SIG-M5 treated with dmso at 0.1 percent for 504 hours (cell line): ENCODE measurements at regions not wholly inside any gene's neighbourhood (a gene's known extent, or its start where the extent isn't known, plus 50 kb on each side); places are given as distances from the start of the nearest gene placed in this dataset.
"Not testable (repeated sequence)": the region's sequence is repeated elsewhere in the genome, so short reads cannot be mapped to it uniquely, and the experiment has no call there.

Experiments
- DNase-seq: peaks from one replicate; lab custom pipeline; 2025; ENCODE audit not compliant: unreplicated experiment; lab: John Stamatoyannopoulos, UW

DNA sequence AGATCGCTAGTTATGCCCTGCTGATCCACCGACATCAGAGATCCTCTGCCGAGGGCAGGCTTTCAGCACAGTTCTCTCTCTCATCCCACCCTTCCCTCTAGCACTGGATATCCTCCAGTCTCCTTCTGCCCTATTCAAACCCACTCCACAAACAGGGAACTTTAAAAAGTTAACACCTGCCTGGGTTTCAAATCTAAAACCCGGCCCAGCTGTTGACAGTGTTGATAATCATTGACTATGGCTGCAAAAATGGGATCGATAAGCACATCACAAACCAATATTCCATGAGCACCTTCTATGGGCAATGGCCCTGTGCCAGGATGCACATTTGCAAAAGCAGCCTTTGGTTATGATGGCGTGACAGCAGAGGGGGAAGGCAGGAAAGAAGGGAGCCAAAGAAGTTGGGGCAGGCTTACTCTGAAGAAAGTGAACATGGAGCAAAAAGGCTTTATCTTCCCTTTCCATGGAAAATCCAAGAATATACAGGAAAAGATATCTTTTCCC is 482.3 kb upstream of the KLHL29 start:
- no peak for DNase-seq

DNA sequence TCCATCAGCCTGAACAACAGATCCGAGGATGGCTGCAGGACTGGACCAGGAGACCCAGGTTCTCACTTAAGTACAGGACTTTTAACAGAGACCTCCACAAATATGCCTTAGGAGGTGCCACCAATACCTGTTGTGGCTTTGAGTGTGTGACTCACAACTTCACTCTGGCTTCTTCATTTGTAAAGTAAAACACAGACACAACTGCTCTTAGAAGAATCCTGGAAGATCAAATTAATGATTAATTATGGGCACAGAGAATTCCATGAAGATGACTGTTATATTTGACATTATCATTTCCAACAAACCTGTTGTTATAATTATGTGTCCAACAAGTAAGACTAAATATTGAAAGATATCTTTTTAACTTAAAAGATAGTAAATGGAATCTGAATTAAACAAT is 481.4 kb upstream of the KLHL29 start:
- no peak for DNase-seq

DNA sequence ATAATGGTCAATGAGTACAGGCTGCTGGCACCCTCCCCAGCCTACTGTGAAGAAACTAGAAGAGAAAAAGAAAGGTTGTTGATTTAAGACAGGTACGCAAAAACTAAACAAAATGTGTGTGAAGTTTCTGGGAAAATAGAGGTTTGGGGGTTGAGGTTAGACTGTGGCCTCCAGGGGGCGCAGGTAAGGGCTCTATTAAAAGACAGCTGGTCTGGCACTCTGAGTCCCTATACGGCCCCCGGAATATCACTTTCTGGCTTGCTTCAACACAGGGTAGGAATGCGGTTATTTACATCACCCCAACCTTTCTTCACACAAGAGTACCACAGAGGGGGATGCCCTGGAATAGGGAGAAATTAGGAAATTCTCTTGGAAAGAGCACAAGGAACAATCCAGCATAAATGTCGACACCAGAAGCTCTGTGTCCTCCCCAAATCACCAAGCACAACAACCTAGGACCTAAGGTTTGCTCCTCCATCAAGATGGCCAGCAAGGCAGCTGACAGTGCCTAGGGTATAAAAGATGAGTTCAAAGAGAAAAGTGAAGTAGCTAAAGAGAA is 480.8 kb upstream of the KLHL29 start:
- no peak for DNase-seq

DNA sequence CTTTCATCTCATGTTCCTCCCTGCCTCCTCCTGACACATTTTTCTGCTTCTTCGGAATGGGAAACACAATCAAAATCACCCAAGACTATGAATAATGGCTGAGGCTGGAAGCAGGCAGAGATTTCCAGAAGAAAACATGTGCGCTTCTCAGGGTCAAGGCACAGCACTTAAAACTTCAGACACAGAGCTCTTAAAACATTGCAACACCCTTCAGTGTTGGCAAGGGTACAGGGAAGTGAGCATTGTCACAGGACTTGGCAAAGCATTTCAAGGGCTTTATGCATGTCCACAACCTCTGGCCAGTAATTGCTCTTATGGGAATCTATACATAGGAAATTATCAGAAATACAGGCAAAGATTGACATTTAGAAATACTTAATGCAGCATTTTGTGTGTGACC is 477.6 kb upstream of the KLHL29 start:
- no peak for DNase-seq

DNA sequence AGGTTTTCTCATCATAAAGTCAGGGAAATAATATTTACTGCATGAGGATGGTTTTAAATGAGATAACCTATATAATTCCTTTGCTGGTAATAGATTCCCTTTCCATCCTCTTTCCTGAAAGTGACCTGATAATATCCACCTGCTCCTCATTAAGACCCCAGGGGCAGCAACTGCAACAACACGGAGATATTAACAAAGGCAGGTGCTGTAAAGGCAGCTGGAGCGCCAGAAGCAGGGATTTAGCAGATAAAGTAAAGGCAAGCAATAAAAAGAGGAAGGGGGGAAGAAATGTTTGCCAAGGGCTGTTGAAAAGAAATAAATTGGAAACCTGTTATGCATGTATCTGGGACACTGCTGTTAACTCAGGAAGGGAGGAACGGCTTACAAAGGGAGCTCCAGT is 472.6 kb upstream of the KLHL29 start:
- DNase-seq = no peak

DNA sequence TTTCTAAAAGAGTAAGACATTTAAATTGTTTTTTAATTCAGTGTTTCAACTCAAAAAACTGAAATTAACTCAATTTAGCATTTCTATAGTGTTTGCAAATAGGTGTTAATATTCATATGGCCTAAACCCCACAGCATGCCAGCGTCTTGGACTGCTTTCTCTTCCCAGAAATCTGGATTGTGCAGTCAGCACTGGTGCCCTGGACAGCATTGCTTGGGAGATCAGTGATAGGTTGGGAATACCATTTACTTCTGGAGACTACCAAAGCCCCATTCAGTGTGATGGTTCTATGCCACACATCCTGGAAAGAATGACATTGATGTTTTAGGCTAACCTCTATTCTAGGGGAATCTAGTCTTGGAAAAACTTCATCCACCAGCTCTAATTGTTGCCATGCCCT is 455.0 kb upstream of the KLHL29 start:
- DNase-seq = no peak

DNA sequence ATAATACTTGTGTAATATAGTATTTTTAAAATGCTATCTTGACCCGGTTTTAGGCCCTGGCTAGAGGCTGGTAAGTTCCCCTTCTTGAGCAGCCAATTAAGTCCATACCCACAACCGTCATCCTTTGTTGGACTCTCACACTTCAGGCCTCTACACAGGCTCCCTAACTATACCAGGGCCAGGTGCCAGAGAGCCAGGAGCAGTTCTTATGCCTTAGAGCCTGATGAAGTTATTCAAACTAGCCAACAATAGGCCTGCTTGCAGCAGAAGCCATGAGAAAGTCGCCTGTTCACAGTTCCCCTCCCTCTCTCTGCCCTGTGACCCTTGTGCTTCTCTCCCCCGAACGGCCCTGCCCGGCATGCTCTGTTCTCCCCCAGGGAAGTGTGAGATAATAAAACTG is 454.2 kb upstream of the KLHL29 start:
- DNase-seq = no peak

DNA sequence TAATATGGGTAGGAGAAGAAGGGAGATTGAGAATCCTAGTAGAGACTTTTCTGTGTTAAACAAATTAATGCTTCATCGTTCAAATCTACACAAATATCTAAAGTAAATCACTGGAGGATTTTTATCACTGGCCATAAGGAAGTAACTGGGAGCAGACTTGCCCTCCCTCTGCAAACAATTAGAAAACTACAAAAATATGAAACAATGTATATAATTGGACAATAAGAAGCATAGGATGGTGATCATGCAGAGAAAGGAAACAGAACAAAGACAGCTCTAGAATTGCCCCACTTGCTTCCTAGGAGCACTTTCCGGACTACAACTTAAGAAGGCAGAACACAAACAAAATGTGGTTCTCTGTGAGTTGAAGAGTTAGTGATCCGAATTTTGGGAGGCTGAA is 452.7 kb upstream of the KLHL29 start:
- no peak for DNase-seq

DNA sequence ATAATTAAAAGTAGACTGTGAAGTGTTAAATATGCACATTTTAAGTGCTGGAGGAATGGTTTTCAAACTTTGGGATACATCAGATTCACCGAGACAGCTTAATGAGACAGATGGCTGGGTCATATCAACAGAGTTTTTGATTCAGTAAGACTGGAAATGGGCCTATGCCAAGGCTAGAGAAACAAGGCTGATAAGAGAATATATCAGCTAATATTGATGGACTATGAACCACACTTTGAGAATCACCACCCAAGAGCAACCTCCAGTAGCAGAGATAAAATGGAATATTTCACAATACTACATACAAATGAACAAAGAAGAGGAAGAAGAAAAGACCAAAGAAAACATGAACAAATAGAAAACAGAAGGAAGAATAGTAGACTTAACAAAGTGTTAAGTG is 450.2 kb upstream of the KLHL29 start:
- no peak for DNase-seq

DNA sequence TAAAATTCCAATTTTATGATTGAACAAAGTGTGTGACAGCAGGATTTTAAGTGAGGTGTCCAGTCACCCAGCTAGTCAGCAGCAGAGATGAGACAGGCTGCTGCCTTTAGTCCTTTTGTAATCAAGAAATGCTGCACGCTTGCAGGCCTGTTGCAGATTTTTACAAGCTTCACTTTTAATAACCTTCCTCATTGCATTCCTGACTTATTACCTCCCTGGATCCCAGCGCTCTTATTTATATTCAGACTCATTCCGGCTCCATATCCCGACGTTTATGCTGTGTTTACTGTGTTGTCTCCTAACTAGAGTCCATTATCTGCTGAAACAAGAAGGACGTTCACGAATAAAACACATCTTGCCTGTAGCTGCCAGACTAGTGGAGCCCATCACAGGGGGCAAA is 442.5 kb upstream of the KLHL29 start:
- DNase-seq = no peak

DNA sequence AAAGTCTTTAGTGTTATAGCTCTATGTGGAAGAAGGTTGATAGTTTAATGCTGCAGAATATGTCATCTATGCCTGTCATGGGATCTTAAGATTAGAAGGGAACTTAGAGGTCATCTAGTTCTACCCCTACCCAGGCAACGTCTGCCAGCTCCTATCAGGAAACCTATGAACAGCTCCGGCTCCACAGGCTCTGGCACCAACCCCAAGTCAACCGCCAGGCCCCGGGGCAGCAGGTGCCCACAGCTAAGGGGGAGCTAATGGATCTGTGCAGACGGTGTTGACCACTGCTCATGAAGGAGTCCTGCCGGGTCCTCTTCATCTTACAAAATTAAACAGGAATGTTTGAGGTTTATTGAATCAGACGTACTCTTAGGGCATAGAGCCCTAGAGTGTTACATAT is 440.8 kb upstream of the KLHL29 start:
- no peak for DNase-seq

DNA sequence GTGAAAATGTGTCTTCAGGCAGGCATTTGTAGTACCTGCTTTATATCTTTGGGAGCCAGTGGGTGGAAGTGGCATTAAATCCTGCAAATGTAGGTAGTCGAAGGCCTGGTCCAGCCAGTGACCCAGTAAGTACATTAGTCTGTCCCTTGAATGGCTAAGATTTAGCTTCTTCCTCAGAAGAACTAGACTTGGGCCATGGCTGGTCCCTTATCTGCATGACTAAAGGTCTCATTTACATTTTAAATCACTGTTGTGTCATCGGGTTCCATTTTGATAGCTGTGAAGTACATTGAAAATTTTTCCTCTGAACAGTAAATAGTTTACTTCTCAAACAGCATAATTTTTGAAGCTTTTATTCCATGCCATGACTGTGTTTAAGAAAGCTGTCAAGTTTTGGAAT is 438.4 kb upstream of the KLHL29 start:
- no peak for DNase-seq

DNA sequence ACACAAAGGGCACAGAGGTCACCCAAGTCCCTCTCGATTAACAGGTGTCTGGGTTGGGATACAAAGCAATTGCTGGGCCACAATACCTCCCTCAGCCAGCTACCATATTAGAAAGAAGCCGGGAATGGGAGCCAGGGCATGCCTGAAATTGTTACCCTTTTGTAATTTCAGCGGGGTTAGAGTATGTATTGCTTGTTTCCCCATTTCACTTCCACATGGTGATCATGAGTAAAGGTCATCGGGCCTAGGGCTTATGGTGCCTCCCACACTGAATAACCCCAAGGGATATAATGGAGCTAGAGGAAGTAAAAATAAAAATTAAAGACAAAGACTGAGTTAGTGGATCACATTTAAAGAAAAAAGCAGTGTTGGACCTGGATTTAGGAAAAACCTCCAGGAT is 437.2 kb upstream of the KLHL29 start:
- no peak for DNase-seq

DNA sequence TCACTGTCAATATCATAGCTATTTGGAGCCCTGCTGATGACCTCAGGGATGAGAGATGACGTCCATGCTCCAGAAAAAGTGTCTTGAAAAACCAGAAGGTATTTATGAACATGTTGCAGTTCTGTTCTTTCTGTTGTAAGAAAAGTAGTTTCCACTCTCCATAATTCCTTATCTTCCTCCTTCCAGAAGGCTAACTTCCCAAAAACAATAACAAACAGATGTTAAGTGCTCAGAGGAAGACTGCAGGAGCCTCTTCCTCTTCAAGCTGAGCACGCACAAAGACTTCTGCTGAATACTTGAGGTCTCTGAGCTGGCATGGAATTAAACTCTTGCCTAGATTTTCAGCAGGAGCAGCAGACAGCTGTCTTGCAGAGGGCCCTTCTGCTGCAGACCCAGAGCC is 434.5 kb upstream of the KLHL29 start:
- DNase-seq = no peak

DNA sequence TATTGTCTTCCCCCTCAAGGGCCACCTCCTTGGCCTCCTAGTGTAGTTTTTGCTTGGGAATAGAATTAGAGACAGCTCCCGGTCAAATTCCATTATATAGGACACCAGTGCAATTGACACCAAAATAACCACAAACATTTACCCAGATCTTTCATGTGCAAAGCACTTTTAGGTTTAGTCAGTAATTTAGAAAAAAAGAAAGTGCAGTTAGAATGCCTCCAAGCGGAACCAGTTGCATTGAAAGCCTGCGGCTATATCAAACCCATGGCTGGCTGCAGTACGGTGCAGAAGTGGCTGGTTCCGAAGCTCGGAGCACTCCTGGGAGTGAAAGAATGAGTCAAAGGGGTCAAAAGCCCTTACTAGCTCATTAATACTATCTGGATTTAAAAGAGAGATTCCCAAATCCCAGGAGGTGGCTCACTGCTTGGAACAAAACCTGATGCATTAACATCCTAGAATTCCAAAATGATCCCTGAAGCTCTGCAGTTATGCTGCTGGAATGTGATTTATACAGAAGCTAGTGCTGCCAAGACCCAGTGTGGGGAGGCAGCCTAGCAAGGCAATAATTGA is 432.2 kb upstream of the KLHL29 start:
- no peak for DNase-seq

DNA sequence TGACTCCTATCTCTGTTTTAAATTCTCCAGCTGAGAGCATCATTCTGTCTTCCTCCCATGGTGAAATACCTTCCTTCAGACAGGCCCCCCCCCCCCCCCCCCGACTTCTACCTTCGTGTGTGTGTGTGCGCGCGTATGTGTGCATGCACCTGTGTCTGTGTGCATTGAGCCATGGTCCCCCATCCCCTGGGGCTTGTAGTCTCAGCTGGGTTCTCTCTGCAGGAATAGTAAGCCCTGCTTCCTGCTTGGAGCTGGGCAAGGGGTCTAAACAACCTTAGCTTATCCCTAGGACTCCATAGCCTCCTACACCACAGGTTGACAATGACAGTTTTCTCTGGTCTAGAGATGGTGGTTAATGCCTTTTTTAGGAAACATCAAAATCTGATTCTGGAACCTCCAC is 427.5 kb upstream of the KLHL29 start:
- DNase-seq = no peak

DNA sequence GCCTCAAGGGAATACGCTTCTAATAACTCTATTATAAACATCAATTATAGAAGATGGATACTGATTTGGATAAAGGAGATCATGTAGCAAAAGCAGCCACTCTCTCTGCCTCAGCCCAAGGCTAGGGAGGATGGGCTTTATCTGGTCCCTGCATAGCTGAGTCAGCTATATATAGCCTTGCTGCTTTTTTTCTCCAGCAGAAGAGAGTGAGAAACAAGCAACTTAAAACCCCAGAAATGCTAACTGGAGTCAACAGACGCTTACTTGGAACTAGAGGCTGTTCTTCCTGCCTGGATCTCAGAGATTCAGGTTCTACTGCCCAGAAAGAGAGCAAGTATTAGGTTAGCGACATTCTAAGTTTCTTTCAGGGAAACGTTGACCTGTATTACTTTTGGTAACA is 426.7 kb upstream of the KLHL29 start:
- no peak for DNase-seq

DNA sequence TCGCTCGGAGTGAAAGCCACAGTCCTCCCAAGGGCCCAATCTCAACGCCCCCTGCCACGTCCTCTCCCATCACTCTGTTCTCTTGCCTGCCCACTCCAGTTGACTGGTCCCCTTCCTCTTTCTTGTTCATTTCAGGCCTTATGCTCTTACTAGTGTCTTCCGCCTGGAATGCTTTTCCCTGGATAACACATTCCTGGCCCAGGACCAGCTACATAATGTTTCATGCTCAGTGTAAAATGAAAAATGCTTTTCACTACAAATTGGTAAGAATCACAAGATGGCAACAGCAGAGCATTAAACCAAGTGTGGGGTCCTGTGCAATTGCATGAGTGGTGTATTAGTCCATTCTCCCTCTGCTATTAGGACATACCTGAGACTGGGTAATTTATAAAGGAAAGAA is 417.2 kb upstream of the KLHL29 start:
- no peak for DNase-seq

DNA sequence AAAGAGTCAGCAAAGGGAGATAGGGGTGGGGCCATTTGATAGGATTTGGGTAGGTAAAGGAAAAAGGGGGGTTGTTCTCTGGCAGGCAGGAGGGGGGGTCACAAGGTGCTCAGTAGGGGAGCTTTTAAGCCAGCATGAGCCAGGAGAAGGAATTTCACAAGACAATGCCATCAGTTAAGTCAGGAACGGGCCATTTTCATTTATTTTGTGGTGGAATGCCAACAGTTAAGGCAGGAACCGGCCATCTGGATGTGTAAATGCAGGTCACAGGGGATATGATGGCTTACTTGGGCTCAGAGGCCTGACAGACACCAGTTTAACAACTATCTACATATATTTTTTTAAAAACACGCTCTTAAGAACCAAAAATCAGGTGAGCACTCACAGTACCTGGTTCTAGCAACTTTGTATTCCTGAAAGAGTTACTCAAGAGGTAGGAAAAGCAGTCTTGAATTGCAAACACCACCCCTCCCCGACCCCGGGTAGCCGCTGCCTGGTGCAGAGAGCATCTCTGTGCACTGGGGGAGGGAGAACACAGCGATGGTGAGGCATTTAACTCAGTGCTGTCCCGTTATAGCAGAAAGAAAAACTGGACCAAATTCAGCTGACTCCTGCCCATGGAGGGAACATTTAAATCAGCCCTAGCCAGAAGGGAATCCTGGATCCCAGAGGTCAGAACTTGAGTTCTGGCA is 414.5 kb upstream of the KLHL29 start:
- no peak for DNase-seq

DNA sequence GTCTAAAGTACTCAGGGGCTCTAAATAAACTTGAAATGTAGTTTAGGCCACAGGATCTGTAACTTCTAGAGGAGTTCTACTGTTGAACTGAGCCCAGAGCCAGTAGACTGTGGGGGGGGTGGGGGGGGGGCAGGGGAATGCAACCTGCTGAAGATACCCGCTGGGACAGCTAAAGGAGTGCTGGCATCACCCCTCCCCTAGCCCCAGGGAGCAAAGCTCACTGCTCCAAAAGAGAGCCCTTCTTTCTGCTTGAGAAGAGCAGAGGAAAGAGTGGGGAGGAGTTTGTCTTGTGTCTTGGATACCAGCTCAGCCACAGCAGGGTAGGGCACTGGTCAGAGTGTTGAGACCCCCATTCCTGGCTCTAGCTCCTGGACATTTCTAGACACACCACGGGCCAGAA is 414.0 kb upstream of the KLHL29 start:
- no peak for DNase-seq

DNA sequence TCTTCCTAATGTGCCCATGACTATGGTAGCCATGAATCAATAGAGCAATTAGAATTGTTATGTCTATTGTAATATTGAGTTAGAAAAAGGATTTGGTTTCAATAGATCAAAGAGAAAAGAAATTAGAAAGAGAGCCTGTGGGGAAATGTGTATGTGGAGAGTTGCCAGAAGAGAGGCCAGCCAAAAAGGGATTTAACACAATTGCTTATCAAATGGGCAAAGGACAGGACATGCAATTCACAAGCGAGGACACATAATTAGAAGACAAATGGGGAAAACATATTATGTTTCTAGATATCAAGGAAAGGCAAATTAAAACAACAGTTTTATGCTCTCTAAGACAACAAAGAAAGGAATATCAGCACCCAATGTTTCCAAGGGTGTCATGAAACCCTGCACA is 403.2 kb upstream of the KLHL29 start:
- no peak for DNase-seq

DNA sequence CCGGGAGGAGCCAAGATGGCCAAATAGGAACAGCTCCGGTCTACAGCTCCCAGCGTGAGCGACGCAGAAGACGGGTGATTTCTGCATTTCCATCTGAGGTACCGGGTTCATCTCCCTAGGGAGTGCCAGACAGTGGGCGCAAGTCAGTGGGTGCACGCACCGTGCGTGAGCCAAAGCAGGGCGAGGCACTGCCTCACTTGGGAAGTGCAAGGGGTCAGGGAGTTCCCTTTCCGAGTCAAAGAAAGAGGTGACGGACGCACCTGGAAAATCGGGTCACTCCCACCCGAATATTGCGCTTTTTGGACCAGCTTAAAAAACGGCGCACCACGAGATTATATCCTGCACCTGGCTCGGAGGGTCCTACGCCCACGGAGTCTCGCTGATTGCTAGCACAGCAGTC is 400.8 kb upstream of the KLHL29 start:
- DNase-seq = not testable (repeated sequence)

DNA sequence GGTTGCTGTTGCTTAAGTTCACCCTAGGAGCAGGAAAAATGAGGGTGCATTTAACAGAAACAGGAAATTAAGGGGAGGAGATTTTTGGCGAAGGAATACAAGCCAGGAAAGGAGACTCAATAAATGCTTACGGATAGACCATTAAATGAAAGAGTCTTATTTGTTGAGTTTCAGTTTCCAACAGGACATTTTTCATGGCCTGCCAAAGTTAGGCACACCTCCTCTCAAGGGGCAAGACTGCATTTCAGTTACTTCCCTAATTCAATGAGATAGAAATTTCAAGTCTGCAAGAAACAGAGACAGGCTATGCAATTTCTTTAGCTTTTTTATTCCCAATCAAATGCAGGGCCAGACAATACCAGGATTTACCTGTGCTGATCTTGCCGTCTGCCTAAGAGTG is 394.7 kb upstream of the KLHL29 start:
- DNase-seq = no peak
